ENCODE measurements at regions not wholly inside any gene's neighbourhood (a gene's known extent, or its start where the extent isn't known, plus 50 kb on each side); places are given as distances from the start of the nearest gene placed in this dataset.
A peak's percentile ranks its signal among the peaks of the same experiment; 100 is the strongest.

GRCh38 chr10:32149252-32149955 lies 93.2 kb upstream of the KIF5B start:
- no peak for DNase-seq (ENCODE audit: low read depth)
- TF ChIP-seq CTCF (IDR thresholded peaks at IDR 0.05; ENCODE audit: control insufficient read depth, extremely low read depth, insufficient read depth): no peak
- H3K4me3 ChIP-seq (ENCODE audit: low read depth, low read length): no peak overlapping the region

- no peak for DNase-seq (ENCODE audit: low read depth)
- H3K4me3 ChIP-seq (ENCODE audit: low read depth, low read length): no peak overlapping the region
- TF ChIP-seq CTCF (IDR thresholded peaks at IDR 0.05; ENCODE audit: control insufficient read depth, extremely low read depth, insufficient read depth): no peak
Observed at GRCh38 chr10:32148864-32149251, 92.6 kb upstream of the KIF5B start.

GRCh38 chr10:32147730-32148129 lies 91.5 kb upstream of the KIF5B start:
- TF ChIP-seq CTCF (IDR thresholded peaks at IDR 0.05; ENCODE audit: control insufficient read depth, extremely low read depth, insufficient read depth): no peak
- H3K4me3 ChIP-seq (ENCODE audit: low read depth, low read length): no peak overlapping the region
- DNase-seq (ENCODE audit: low read depth): no peak

- H3K4me3 ChIP-seq (ENCODE audit: low read depth, low read length): no peak overlapping the region
- no peak for TF ChIP-seq CTCF (IDR thresholded peaks at IDR 0.05; ENCODE audit: control insufficient read depth, extremely low read depth, insufficient read depth)
Observed at GRCh38 chr10:32146166-32146565, 89.9 kb upstream of the KIF5B start.

GRCh38 chr10:32144817-32145688 lies 88.8 kb upstream of the KIF5B start:
- DNase-seq (ENCODE audit: low read depth): peak; percentile 79
- H3K4me3 ChIP-seq (ENCODE audit: low read depth, low read length): no peak overlapping the region
- TF ChIP-seq CTCF (IDR thresholded peaks at IDR 0.05; ENCODE audit: control insufficient read depth, extremely low read depth, insufficient read depth): no peak

More at GRCh38 chr10:32146166-32146565, 89.9 kb upstream of the KIF5B start:
- DNase-seq (ENCODE audit: low read depth): no peak

GRCh38 chr10:32143302-32143847 lies 87.2 kb upstream of the KIF5B start:
- no peak overlapping the region for H3K4me3 ChIP-seq (ENCODE audit: low read depth, low read length)
- no peak for TF ChIP-seq CTCF (IDR thresholded peaks at IDR 0.05; ENCODE audit: control insufficient read depth, extremely low read depth, insufficient read depth)
- no peak for DNase-seq (ENCODE audit: low read depth)
